ENCODE measurements at regions not wholly inside any gene's neighbourhood (a gene's known extent, or its start where the extent isn't known, plus 50 kb on each side); places are given as distances from the start of the nearest gene placed in this dataset.

DNA sequence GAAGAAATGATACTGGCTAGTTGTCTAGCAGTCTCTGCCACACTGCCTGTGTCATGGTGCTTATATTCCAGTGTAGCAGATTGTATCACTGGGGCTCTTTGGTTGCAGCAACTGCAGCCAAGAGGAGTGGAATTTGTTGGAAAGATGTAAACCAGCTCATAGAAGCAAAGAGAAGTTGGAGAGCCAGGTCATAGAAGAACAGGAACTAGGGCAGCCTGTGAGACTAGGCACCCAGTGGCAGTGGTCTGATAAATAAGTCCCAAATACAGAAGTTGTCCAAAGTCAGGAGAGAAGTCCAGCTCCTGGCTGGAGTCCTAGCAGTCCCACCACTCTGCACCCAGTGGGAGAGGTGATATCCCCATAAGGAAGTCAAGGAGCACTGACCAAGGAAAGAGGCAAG lies 172.5 kb upstream of the ARID2 start:
- Histone ChIP-seq H3K4me2 (ENCODE audit: low read length) (no peak overlapping the region), H3K9ac (ENCODE audit: low read length) (no peak overlapping the region), H4K20me1 (ENCODE audit: insufficient read depth) (no peaks in the 10 kb centered on the region), H3K27ac (ENCODE audit: low read length) (no peak overlapping the region), H3K27me3 (ENCODE audit: insufficient read depth, low read depth, low read length) (no peaks in the 10 kb centered on the region), H3K4me3 (ENCODE audit: low read length) (no peak overlapping the region), H2AFZ (ENCODE audit: low read depth, low read length) (no peak overlapping the region), H3K9me2 (ENCODE audit: insufficient read depth, low read length) (no peaks in the 10 kb centered on the region), H3K79me2 (replicated peaks; ENCODE audit: insufficient read depth, low read length) (no peaks in the 10 kb centered on the region), H3K9me3 (ENCODE audit: low read length) (no peaks in the 10 kb centered on the region), H3F3A (ENCODE audit: insufficient read depth, low read length, poor library complexity, severe bottlenecking) (no peaks in the 10 kb centered on the region), H3K36me3 (ENCODE audit: insufficient read depth, low read length) (no peaks in the 10 kb centered on the region)
- TF ChIP-seq, protein P1, sequence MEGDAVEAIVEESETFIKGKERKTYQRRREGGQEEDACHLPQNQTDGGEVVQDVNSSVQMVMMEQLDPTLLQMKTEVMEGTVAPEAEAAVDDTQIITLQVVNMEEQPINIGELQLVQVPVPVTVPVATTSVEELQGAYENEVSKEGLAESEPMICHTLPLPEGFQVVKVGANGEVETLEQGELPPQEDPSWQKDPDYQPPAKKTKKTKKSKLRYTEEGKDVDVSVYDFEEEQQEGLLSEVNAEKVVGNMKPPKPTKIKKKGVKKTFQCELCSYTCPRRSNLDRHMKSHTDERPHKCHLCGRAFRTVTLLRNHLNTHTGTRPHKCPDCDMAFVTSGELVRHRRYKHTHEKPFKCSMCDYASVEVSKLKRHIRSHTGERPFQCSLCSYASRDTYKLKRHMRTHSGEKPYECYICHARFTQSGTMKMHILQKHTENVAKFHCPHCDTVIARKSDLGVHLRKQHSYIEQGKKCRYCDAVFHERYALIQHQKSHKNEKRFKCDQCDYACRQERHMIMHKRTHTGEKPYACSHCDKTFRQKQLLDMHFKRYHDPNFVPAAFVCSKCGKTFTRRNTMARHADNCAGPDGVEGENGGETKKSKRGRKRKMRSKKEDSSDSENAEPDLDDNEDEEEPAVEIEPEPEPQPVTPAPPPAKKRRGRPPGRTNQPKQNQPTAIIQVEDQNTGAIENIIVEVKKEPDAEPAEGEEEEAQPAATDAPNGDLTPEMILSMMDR (IDR thresholded peaks at IDR 0.05; ENCODE audit: poor library complexity, severe bottlenecking) = no peak
- TF ChIP-seq EP300 (conservative IDR thresholded peaks at IDR 0.05; ENCODE audit: poor library complexity, severe bottlenecking) (no peak), SMC3 (conservative IDR thresholded peaks at IDR 0.05; ENCODE audit: poor library complexity) (no peak), EZH2 (IDR thresholded peaks at IDR 0.05; ENCODE audit: borderline replicate concordance, insufficient read depth, low read length, poor library complexity, severe bottlenecking) (no peak), POLR2AphosphoS5 (IDR thresholded peaks at IDR 0.05) (no peak), TAF1 (IDR thresholded peaks at IDR 0.05; ENCODE audit: low read depth) (no peak), MXI1 (conservative IDR thresholded peaks at IDR 0.05; ENCODE audit: poor library complexity, severe bottlenecking) (no peak), RAD21 (conservative IDR thresholded peaks at IDR 0.05) (no peak)
- TF ChIP-seq, protein P2, sequence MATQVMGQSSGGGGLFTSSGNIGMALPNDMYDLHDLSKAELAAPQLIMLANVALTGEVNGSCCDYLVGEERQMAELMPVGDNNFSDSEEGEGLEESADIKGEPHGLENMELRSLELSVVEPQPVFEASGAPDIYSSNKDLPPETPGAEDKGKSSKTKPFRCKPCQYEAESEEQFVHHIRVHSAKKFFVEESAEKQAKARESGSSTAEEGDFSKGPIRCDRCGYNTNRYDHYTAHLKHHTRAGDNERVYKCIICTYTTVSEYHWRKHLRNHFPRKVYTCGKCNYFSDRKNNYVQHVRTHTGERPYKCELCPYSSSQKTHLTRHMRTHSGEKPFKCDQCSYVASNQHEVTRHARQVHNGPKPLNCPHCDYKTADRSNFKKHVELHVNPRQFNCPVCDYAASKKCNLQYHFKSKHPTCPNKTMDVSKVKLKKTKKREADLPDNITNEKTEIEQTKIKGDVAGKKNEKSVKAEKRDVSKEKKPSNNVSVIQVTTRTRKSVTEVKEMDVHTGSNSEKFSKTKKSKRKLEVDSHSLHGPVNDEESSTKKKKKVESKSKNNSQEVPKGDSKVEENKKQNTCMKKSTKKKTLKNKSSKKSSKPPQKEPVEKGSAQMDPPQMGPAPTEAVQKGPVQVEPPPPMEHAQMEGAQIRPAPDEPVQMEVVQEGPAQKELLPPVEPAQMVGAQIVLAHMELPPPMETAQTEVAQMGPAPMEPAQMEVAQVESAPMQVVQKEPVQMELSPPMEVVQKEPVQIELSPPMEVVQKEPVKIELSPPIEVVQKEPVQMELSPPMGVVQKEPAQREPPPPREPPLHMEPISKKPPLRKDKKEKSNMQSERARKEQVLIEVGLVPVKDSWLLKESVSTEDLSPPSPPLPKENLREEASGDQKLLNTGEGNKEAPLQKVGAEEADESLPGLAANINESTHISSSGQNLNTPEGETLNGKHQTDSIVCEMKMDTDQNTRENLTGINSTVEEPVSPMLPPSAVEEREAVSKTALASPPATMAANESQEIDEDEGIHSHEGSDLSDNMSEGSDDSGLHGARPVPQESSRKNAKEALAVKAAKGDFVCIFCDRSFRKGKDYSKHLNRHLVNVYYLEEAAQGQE (IDR thresholded peaks at IDR 0.05; ENCODE audit: borderline replicate concordance) = no peak

DNA sequence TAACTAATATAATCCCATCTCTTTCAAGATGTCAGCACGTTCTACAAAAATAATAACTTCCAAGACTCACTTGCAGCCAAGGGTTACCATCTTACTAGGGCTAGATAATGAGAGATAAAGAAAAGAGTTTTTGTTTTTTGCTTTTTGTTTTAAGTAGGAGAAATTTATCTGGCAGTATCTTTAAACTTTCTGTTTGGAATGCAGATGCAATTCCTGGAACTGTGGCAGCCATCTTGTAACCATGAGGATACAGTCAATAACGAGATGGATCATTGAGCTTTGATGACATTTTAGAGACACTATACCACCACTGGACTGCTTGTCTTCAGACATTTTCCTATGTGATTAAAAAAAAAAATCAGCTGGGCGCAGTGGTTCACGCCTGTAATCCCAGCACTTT lies 171.2 kb upstream of the ARID2 start:
- Histone ChIP-seq H3K4me3 (ENCODE audit: low read length) (no peak overlapping the region), H3K9ac (ENCODE audit: low read length) (no peak overlapping the region), H3K27me3 (ENCODE audit: insufficient read depth, low read depth, low read length) (no peaks in the 10 kb centered on the region), H2AFZ (ENCODE audit: low read depth, low read length) (no peak overlapping the region), H3K27ac (ENCODE audit: low read length) (no peak overlapping the region), H3K36me3 (ENCODE audit: insufficient read depth, low read length) (no peaks in the 10 kb centered on the region), H3F3A (ENCODE audit: insufficient read depth, low read length, poor library complexity, severe bottlenecking) (no peaks in the 10 kb centered on the region), H4K20me1 (ENCODE audit: insufficient read depth) (no peaks in the 10 kb centered on the region), H3K4me2 (ENCODE audit: low read length) (no peak overlapping the region), H3K9me2 (ENCODE audit: insufficient read depth, low read length) (no peaks in the 10 kb centered on the region), H3K79me2 (replicated peaks; ENCODE audit: insufficient read depth, low read length) (no peaks in the 10 kb centered on the region), H3K9me3 (ENCODE audit: low read length) (no peaks in the 10 kb centered on the region)
- TF ChIP-seq POLR2AphosphoS5 (IDR thresholded peaks at IDR 0.05) = no peak

DNA sequence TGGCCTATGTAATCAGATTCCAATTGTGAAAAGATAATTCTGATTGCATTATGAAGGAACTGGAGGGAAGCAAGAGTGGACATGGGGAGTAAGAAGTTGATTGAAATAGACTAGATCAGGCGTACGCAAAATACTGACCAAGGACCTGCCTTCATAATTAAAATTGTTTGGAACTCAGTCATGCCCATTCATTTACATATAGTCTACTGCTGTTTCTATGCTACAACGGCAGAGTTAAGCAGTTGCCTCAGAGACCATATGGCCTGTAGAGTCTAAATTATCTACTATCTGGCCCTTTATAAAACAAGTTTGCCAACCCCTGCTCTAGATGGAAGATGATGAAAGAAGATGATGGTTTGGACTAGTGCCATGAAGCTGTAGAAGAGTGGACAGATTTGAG lies 170.0 kb upstream of the ARID2 start:
- Histone ChIP-seq H2AFZ (ENCODE audit: low read depth, low read length) (no peak overlapping the region), H3F3A (ENCODE audit: insufficient read depth, low read length, poor library complexity, severe bottlenecking) (no peaks in the 10 kb centered on the region), H3K4me2 (ENCODE audit: low read length) (no peak overlapping the region), H3K9ac (ENCODE audit: low read length) (no peak overlapping the region), H3K4me3 (ENCODE audit: low read length) (no peak overlapping the region), H4K20me1 (ENCODE audit: insufficient read depth) (no peaks in the 10 kb centered on the region), H3K9me3 (ENCODE audit: low read length) (no peaks in the 10 kb centered on the region), H3K36me3 (ENCODE audit: insufficient read depth, low read length) (no peaks in the 10 kb centered on the region), H3K79me2 (replicated peaks; ENCODE audit: insufficient read depth, low read length) (no peaks in the 10 kb centered on the region), H3K27ac (ENCODE audit: low read length) (no peak overlapping the region), H3K27me3 (ENCODE audit: insufficient read depth, low read depth, low read length) (no peaks in the 10 kb centered on the region), H3K9me2 (ENCODE audit: insufficient read depth, low read length) (no peaks in the 10 kb centered on the region)
- no peak for TF ChIP-seq SMC3 (conservative IDR thresholded peaks at IDR 0.05; ENCODE audit: poor library complexity)
- TF ChIP-seq MXI1 (conservative IDR thresholded peaks at IDR 0.05; ENCODE audit: poor library complexity, severe bottlenecking) = no peak
- TF ChIP-seq, protein P2 (IDR thresholded peaks at IDR 0.05; ENCODE audit: borderline replicate concordance) = no peak
- no peak for TF ChIP-seq TAF1 (IDR thresholded peaks at IDR 0.05; ENCODE audit: low read depth)
- TF ChIP-seq RAD21 (conservative IDR thresholded peaks at IDR 0.05) = no peak
- no peak for TF ChIP-seq POLR2AphosphoS5 (IDR thresholded peaks at IDR 0.05)
- TF ChIP-seq EP300 (conservative IDR thresholded peaks at IDR 0.05; ENCODE audit: poor library complexity, severe bottlenecking) = no peak
- TF ChIP-seq EZH2 (IDR thresholded peaks at IDR 0.05; ENCODE audit: borderline replicate concordance, insufficient read depth, low read length, poor library complexity, severe bottlenecking) = no peak
- TF ChIP-seq, protein P1 (IDR thresholded peaks at IDR 0.05; ENCODE audit: poor library complexity, severe bottlenecking) = no peak

Data from neural cell (in vitro differentiated cells).